ENCODE measurements at regions not wholly inside any gene's neighbourhood (a gene's known extent, or its start where the extent isn't known, plus 50 kb on each side); places are given as distances from the start of the nearest gene placed in this dataset.

DNA sequence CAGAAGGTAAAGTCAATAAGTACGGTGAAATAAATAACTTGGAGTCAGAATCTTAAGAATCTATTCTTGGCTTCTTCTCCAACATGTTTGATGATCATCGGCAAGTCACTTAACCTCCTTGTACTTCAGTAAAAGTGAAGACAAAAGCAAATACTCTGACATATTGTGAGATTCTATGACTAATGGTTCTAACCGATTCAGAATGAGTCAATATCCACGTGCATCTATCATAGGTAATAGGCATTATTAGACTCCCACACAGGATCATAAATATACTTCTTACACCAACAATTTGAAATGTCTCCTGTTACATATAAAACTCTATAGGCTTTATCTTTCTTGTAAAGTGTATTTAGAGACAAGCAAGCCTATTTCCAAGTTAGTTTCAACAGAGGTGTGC is 144.4 kb upstream of the ATXN7L3B start:
- no peak overlapping the region for H3K4me2 ChIP-seq (ENCODE audit: control insufficient read depth, extremely low read depth, insufficient read depth, low read depth, low read length)
- no peak for TF ChIP-seq EZH2 (IDR thresholded peaks at IDR 0.05; ENCODE audit: low read length)
- TF ChIP-seq, protein P1, sequence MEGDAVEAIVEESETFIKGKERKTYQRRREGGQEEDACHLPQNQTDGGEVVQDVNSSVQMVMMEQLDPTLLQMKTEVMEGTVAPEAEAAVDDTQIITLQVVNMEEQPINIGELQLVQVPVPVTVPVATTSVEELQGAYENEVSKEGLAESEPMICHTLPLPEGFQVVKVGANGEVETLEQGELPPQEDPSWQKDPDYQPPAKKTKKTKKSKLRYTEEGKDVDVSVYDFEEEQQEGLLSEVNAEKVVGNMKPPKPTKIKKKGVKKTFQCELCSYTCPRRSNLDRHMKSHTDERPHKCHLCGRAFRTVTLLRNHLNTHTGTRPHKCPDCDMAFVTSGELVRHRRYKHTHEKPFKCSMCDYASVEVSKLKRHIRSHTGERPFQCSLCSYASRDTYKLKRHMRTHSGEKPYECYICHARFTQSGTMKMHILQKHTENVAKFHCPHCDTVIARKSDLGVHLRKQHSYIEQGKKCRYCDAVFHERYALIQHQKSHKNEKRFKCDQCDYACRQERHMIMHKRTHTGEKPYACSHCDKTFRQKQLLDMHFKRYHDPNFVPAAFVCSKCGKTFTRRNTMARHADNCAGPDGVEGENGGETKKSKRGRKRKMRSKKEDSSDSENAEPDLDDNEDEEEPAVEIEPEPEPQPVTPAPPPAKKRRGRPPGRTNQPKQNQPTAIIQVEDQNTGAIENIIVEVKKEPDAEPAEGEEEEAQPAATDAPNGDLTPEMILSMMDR (optimal IDR thresholded peaks at IDR 0.05 in 1 of 3, IDR thresholded peaks at IDR 0.05 in 1 of 3, conservative IDR thresholded peaks at IDR 0.05 in 1 of 3; ENCODE audit: extremely low read depth in 1 of 3, insufficient read depth in 2 of 3, low read length in 3 of 3), result no peak
- H3K9ac ChIP-seq (ENCODE audit: control insufficient read depth, extremely low read depth, insufficient read depth, low read length), result no peak overlapping the region
- H3K9me3 ChIP-seq (ENCODE audit: control insufficient read depth, low read depth, low read length), result no peaks in the 10 kb centered on the region
- no peaks in the 10 kb centered on the region for H4K20me1 ChIP-seq (ENCODE audit: control insufficient read depth, extremely low read depth, insufficient read depth, low read length)
- H2AFZ ChIP-seq (ENCODE audit: control insufficient read depth, low read length), result no peak overlapping the region
- no peaks in the 10 kb centered on the region for H3K9me1 ChIP-seq (ENCODE audit: control insufficient read depth, extremely low read depth, insufficient read depth, low read length)
- H3K79me2 ChIP-seq (ENCODE audit: control insufficient read depth, insufficient read depth, low read length), result no peaks in the 10 kb centered on the region
- dilution Hi-C loops (cut with MboI; ENCODE audit: extremely low pct_ligation_motif_present, low sequenced_read_pairs), result no loop called here
- H3K4me1 ChIP-seq (ENCODE audit: control insufficient read depth, extremely low read depth, insufficient read depth, low read length), result no peaks in the 10 kb centered on the region
- no peak for DNase-seq (ENCODE audit: low read depth, low spot score)
- no peaks in the 10 kb centered on the region for H3K36me3 ChIP-seq (ENCODE audit: control insufficient read depth in 2 of 2, extremely low read depth in 1 of 2, insufficient read depth in 2 of 2, low read length in 2 of 2)
- H3K4me3 ChIP-seq (ENCODE audit: control insufficient read depth in 2 of 3, extremely low read depth in 1 of 3, insufficient read depth in 2 of 3, low read depth in 1 of 3, low read length in 3 of 3), result no peak overlapping the region
- no peak for FAIRE-seq
- H3K27me3 ChIP-seq (ENCODE audit: control insufficient read depth, extremely low read depth, insufficient read depth, low read length), result no peaks in the 10 kb centered on the region
- no peak overlapping the region for H3K27ac ChIP-seq (ENCODE audit: control insufficient read depth, insufficient read depth, low read length)

DNA sequence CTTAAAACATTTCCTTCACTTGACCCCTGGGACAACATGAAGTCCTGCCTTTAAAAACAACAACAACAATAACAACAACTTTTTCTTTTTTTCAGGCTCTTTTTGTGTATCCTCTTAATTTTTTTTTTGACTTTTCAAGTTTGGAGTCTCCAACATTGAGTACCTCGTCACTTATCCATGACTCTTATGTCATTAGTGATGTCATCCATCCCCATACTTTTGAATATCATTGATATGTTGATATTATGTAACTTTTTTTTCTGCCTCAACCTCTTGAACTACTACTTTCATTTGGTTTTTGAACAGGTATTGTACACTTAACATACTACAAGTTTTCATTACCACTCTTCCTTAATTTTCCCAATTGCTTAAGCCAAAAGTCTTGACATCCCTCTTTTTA is 143.0 kb upstream of the ATXN7L3B start:
- H3K9me1 ChIP-seq (ENCODE audit: control insufficient read depth, extremely low read depth, insufficient read depth, low read length), result no peaks in the 10 kb centered on the region
- no peaks in the 10 kb centered on the region for H3K79me2 ChIP-seq (ENCODE audit: control insufficient read depth, insufficient read depth, low read length)
- no peak overlapping the region for H3K27ac ChIP-seq (ENCODE audit: control insufficient read depth, insufficient read depth, low read length)
- H3K4me2 ChIP-seq (ENCODE audit: control insufficient read depth, extremely low read depth, insufficient read depth, low read depth, low read length), result no peak overlapping the region
- no peaks in the 10 kb centered on the region for H3K27me3 ChIP-seq (ENCODE audit: control insufficient read depth, extremely low read depth, insufficient read depth, low read length)
- TF ChIP-seq, protein P1 (optimal IDR thresholded peaks at IDR 0.05 in 1 of 3, IDR thresholded peaks at IDR 0.05 in 1 of 3, conservative IDR thresholded peaks at IDR 0.05 in 1 of 3; ENCODE audit: extremely low read depth in 1 of 3, insufficient read depth in 2 of 3, low read length in 3 of 3), result no peak
- TF ChIP-seq EZH2 (IDR thresholded peaks at IDR 0.05; ENCODE audit: low read length), result no peak
- FAIRE-seq (no peak), DNase-seq (ENCODE audit: low read depth, low spot score) (no peak)
- H3K9me3 ChIP-seq (ENCODE audit: control insufficient read depth, low read depth, low read length), result no peaks in the 10 kb centered on the region
- no peaks in the 10 kb centered on the region for H3K36me3 ChIP-seq (ENCODE audit: control insufficient read depth in 2 of 2, extremely low read depth in 1 of 2, insufficient read depth in 2 of 2, low read length in 2 of 2)
- no peak overlapping the region for H3K4me3 ChIP-seq (ENCODE audit: control insufficient read depth in 2 of 3, extremely low read depth in 1 of 3, insufficient read depth in 2 of 3, low read depth in 1 of 3, low read length in 3 of 3)
- dilution Hi-C loops (cut with MboI; ENCODE audit: extremely low pct_ligation_motif_present, low sequenced_read_pairs), result no loop called here
- H3K4me1 ChIP-seq (ENCODE audit: control insufficient read depth, extremely low read depth, insufficient read depth, low read length), result no peaks in the 10 kb centered on the region
- H2AFZ ChIP-seq (ENCODE audit: control insufficient read depth, low read length), result no peak overlapping the region
- H4K20me1 ChIP-seq (ENCODE audit: control insufficient read depth, extremely low read depth, insufficient read depth, low read length), result no peaks in the 10 kb centered on the region
- H3K9ac ChIP-seq (ENCODE audit: control insufficient read depth, extremely low read depth, insufficient read depth, low read length), result no peak overlapping the region

Measured in keratinocyte (primary cell).